Stimulated activated CD8-positive, alpha-beta memory T cell treated with anti-CD3 and anti-CD28 coated beads, Interleukin-7, amount 100 ng/mL, for 4 hours (primary cell): ENCODE measurements at regions not wholly inside any gene's neighbourhood (a gene's known extent, or its start where the extent isn't known, plus 50 kb on each side); places are given as distances from the start of the nearest gene placed in this dataset.

Experiments used
- DNase-seq, 2 donors: peaks; one replicate each; pipeline ENCODE4 v3.0.0-alpha.2; 2020; ENCODE audit warnings: low read depth in 2 of 2

GRCh38 chr12:90321369-90321768 lies 612.7 kb upstream of the ATP2B1 start:
- DNase-seq, result no peak

GRCh38 chr12:90311561-90311960 lies 602.9 kb upstream of the ATP2B1 start:
- DNase-seq, result no peak

- no peak for DNase-seq
Measured at GRCh38 chr12:90305379-90305778, 596.7 kb upstream of the ATP2B1 start.

- DNase-seq, result no peak
Measured at GRCh38 chr12:90304231-90304630, 595.6 kb upstream of the ATP2B1 start.

GRCh38 chr12:90303771-90304170 lies 595.1 kb upstream of the ATP2B1 start:
- DNase-seq, result no peak

GRCh38 chr12:90301561-90302133 lies 593.0 kb upstream of the ATP2B1 start:
- DNase-seq, result no peak

- no peak for DNase-seq
Measured at GRCh38 chr12:90301095-90301494, 592.5 kb upstream of the ATP2B1 start.

GRCh38 chr12:90299666-90300065 lies 591.0 kb upstream of the ATP2B1 start:
- no peak for DNase-seq

- no peak for DNase-seq
Measured at GRCh38 chr12:90299121-90299520, 590.5 kb upstream of the ATP2B1 start.

GRCh38 chr12:90298289-90298948 lies 589.8 kb upstream of the ATP2B1 start:
- DNase-seq, result no peak

GRCh38 chr12:90295858-90296257 lies 587.2 kb upstream of the ATP2B1 start:
- DNase-seq, result no peak

GRCh38 chr12:90292183-90292582 lies 583.5 kb upstream of the ATP2B1 start:
- no peak for DNase-seq

- no peak for DNase-seq
Measured at GRCh38 chr12:90290980-90291975, 582.6 kb upstream of the ATP2B1 start.

GRCh38 chr12:90287585-90287984 lies 578.9 kb upstream of the ATP2B1 start:
- DNase-seq, result no peak

- DNase-seq, result no peak
Measured at GRCh38 chr12:90281154-90281868, 572.7 kb upstream of the ATP2B1 start.

- no peak for DNase-seq
Measured at GRCh38 chr12:90280564-90281058, 572.0 kb upstream of the ATP2B1 start.

- no peak for DNase-seq
Measured at GRCh38 chr12:90280033-90280432, 571.4 kb upstream of the ATP2B1 start.

GRCh38 chr12:90275088-90275487 lies 566.5 kb upstream of the ATP2B1 start:
- no peak for DNase-seq

- DNase-seq, result no peak
Measured at GRCh38 chr12:90274407-90274806, 565.8 kb upstream of the ATP2B1 start.

- no peak for DNase-seq
Measured at GRCh38 chr12:90268574-90268973, 559.9 kb upstream of the ATP2B1 start.

GRCh38 chr12:90262251-90262650 lies 553.6 kb upstream of the ATP2B1 start:
- no peak for DNase-seq

- DNase-seq, result no peak
Measured at GRCh38 chr12:90261283-90261682, 552.6 kb upstream of the ATP2B1 start.
